HL-60 (cell line): ENCODE measurements at regions not wholly inside any gene's neighbourhood (a gene's known extent, or its start where the extent isn't known, plus 50 kb on each side); places are given as distances from the start of the nearest gene placed in this dataset.

Source experiments
- GABPA ChIP-seq: IDR thresholded peaks from 2 replicates; pipeline ENCODE4 v1.6.1; 2012; ENCODE audit warnings: low read depth
- POLR2AphosphoS5 ChIP-seq: IDR thresholded peaks from 2 replicates; pipeline ENCODE4 v1.6.1; 2012; ENCODE audit warnings: low read depth
- SPI1 ChIP-seq: IDR thresholded peaks from 2 replicates; pipeline ENCODE4 v1.6.1; 2012; ENCODE audit warnings: low read depth, mild to moderate bottlenecking, borderline replicate concordance
- TF ChIP-seq, protein P1 (sequence below): IDR thresholded peaks from one replicate; pipeline ENCODE4 v1.5.1; 2011; ENCODE audit warnings: low read length, control low read depth, inconsistent platforms; ENCODE audit not compliant: insufficient read depth
- TF ChIP-seq, protein P2 (sequence below): IDR thresholded peaks from 2 replicates; pipeline ENCODE4 v1.6.1; 2012; ENCODE audit warnings: low read depth; ENCODE audit not compliant: insufficient replicate concordance

DNA sequence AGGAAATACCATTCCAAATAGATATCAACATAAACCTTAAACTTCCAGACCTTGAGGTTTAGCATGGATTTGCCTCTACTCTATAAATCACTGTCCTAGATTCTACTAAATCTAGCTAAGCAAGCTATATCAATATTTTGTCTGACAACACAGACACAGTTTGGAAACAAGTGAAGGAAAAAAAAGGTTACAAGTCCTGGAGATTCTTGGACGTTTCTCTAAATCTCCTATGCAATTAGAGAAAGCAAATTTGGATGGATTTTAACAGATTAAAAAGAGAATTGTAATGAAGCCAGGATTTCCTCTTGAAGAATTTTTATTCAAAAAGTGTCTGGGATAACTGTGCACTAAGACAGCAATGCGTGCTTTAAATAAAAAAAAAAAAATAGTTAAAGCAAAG is 441.1 kb upstream of the DPH6 start:
- TF ChIP-seq, protein P1, sequence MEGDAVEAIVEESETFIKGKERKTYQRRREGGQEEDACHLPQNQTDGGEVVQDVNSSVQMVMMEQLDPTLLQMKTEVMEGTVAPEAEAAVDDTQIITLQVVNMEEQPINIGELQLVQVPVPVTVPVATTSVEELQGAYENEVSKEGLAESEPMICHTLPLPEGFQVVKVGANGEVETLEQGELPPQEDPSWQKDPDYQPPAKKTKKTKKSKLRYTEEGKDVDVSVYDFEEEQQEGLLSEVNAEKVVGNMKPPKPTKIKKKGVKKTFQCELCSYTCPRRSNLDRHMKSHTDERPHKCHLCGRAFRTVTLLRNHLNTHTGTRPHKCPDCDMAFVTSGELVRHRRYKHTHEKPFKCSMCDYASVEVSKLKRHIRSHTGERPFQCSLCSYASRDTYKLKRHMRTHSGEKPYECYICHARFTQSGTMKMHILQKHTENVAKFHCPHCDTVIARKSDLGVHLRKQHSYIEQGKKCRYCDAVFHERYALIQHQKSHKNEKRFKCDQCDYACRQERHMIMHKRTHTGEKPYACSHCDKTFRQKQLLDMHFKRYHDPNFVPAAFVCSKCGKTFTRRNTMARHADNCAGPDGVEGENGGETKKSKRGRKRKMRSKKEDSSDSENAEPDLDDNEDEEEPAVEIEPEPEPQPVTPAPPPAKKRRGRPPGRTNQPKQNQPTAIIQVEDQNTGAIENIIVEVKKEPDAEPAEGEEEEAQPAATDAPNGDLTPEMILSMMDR, result no peak
- TF ChIP-seq SPI1 (no peak), GABPA (no peak), POLR2AphosphoS5 (no peak)
- TF ChIP-seq, protein P2, sequence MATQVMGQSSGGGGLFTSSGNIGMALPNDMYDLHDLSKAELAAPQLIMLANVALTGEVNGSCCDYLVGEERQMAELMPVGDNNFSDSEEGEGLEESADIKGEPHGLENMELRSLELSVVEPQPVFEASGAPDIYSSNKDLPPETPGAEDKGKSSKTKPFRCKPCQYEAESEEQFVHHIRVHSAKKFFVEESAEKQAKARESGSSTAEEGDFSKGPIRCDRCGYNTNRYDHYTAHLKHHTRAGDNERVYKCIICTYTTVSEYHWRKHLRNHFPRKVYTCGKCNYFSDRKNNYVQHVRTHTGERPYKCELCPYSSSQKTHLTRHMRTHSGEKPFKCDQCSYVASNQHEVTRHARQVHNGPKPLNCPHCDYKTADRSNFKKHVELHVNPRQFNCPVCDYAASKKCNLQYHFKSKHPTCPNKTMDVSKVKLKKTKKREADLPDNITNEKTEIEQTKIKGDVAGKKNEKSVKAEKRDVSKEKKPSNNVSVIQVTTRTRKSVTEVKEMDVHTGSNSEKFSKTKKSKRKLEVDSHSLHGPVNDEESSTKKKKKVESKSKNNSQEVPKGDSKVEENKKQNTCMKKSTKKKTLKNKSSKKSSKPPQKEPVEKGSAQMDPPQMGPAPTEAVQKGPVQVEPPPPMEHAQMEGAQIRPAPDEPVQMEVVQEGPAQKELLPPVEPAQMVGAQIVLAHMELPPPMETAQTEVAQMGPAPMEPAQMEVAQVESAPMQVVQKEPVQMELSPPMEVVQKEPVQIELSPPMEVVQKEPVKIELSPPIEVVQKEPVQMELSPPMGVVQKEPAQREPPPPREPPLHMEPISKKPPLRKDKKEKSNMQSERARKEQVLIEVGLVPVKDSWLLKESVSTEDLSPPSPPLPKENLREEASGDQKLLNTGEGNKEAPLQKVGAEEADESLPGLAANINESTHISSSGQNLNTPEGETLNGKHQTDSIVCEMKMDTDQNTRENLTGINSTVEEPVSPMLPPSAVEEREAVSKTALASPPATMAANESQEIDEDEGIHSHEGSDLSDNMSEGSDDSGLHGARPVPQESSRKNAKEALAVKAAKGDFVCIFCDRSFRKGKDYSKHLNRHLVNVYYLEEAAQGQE, result no peak
